Coronary artery (tissue), 2 donors: ENCODE measurements at regions not wholly inside any gene's neighbourhood (a gene's known extent, or its start where the extent isn't known, plus 50 kb on each side); places are given as distances from the start of the nearest gene placed in this dataset.

Source experiments
- DNase-seq: peaks from one replicate; pipeline ENCODE4 v3.0.0-alpha.2; 2017; ENCODE audit warnings: low spot score
- H3K27ac ChIP-seq, 2 donors: fragments of 200-600 bp; sonication (generic); one replicate each; pipeline ENCODE4 v1.5.1; 2016 to 2019
- H3K4me3 ChIP-seq: fragments of 200-600 bp; sonication (generic); 2 replicates; pipeline ENCODE4 v1.5.1; 2016; ENCODE audit warnings: mild to moderate bottlenecking, moderate library complexity
- TF ChIP-seq, protein P1 (sequence below): fragments of 200-600 bp; sonication (generic); IDR thresholded peaks from one replicate; pipeline ENCODE4 v1.5.1; 2019; ENCODE audit warnings: antibody characterized with exemption

- DNase-seq: no peak
- H3K27ac ChIP-seq: no peak overlapping the region
- H3K4me3 ChIP-seq: no peak overlapping the region
- TF ChIP-seq, protein P1, sequence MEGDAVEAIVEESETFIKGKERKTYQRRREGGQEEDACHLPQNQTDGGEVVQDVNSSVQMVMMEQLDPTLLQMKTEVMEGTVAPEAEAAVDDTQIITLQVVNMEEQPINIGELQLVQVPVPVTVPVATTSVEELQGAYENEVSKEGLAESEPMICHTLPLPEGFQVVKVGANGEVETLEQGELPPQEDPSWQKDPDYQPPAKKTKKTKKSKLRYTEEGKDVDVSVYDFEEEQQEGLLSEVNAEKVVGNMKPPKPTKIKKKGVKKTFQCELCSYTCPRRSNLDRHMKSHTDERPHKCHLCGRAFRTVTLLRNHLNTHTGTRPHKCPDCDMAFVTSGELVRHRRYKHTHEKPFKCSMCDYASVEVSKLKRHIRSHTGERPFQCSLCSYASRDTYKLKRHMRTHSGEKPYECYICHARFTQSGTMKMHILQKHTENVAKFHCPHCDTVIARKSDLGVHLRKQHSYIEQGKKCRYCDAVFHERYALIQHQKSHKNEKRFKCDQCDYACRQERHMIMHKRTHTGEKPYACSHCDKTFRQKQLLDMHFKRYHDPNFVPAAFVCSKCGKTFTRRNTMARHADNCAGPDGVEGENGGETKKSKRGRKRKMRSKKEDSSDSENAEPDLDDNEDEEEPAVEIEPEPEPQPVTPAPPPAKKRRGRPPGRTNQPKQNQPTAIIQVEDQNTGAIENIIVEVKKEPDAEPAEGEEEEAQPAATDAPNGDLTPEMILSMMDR: no peak
These were observed 872.4 kb upstream of the CXADR start for GRCh38 chr21:16640297-16641027.

GRCh38 chr21:16642353-16642752 is 870.5 kb upstream of the CXADR start:
- no peak for DNase-seq
- TF ChIP-seq, protein P1: no peak
- no peak overlapping the region for H3K27ac ChIP-seq
- no peak overlapping the region for H3K4me3 ChIP-seq

DNA sequence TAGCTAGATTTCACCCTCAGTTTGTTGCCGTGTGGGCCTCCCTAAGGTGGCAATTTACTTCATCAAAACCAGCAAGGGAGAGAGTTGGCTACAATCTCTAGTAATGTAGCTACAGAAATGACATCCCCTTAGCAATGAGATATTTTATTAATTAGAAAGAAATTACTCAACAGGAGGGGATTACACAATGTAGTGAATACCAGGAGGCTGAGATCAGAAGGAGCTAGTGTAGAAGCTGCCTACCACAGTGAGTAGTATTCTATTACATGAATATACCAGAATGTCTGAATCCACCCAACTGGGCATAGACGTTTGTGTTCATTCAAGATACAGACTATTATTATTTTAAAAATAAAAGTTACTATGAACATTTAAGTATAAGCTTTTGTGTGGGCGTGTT is 868.2 kb upstream of the CXADR start:
- TF ChIP-seq, protein P1: no peak
- no peak for DNase-seq
- Histone ChIP-seq H3K27ac (no peak overlapping the region), H3K4me3 (no peak overlapping the region)

DNA sequence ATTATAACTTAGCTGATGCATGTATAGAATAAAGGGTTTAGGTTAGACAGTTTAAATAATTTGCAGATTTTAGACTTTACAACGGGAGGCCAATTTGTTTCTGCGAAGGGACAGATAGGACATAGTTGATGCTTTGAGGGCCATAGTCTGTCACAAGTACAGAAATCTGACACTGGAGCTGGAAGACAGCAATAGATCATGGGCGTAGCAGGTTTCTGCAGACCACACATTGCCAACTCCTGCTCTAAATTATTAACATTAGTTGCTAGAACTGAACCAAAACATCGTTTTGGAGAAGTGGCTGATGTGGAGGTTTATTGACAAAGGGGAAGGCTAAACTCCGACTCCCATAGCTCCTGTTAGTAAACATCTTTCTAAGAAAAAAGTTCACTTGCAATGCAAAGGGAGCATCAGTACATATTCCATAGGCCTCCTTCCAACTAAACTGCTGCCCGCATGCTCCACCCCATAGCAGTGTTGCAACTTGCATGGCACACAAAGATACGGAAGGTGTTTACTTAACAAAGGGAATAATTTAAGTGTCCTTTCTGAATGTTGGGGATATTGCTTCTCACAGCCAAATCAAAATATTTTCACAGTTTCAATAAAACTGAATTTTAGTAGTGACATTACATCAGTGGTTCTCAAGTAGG is 862.0 kb upstream of the CXADR start:
- no peak overlapping the region for H3K27ac ChIP-seq
- no peak overlapping the region for H3K4me3 ChIP-seq
- TF ChIP-seq, protein P1: no peak
- DNase-seq: no peak

- no peak overlapping the region for H3K4me3 ChIP-seq
- no peak overlapping the region for H3K27ac ChIP-seq
- DNase-seq: no peak
- TF ChIP-seq, protein P1: no peak
These were observed 860.9 kb upstream of the CXADR start for GRCh38 chr21:16651956-16652355.

GRCh38 chr21:16663436-16663835 is 849.4 kb upstream of the CXADR start:
- Histone ChIP-seq H3K27ac (no peak overlapping the region), H3K4me3 (no peak overlapping the region)
- TF ChIP-seq, protein P1: no peak
- no peak for DNase-seq

GRCh38 chr21:16667395-16667794 is 845.4 kb upstream of the CXADR start:
- DNase-seq: no peak
- TF ChIP-seq, protein P1: no peak
- Histone ChIP-seq H3K4me3 (no peak overlapping the region), H3K27ac (no peak overlapping the region)
